ENCODE measurements at regions not wholly inside any gene's neighbourhood (a gene's known extent, or its start where the extent isn't known, plus 50 kb on each side); places are given as distances from the start of the nearest gene placed in this dataset.

DNA sequence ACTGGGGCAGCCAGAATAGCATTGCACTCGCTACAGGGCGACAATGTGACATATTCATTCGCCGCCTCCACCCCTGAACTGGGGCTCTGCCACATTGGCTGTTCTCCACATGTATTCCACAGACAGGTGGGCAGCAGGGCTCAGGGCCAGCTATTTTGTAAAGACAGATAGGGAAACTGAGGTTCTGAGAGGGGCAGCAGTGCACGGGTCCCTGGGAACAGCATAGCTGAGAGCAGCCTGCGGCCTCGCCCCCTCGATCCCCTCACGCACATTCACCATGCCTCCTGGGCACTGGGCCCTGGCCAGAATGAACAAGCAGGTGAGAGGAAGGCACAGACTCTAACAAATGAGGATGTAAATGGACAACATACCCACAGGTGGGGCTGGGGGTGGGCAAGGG is 75.0 kb upstream of the SPATA12 start:
- DNase-seq (ENCODE audit: low spot score in 2 of 2, unreplicated experiment in 2 of 2) = no peak
- TF ChIP-seq, protein P1, sequence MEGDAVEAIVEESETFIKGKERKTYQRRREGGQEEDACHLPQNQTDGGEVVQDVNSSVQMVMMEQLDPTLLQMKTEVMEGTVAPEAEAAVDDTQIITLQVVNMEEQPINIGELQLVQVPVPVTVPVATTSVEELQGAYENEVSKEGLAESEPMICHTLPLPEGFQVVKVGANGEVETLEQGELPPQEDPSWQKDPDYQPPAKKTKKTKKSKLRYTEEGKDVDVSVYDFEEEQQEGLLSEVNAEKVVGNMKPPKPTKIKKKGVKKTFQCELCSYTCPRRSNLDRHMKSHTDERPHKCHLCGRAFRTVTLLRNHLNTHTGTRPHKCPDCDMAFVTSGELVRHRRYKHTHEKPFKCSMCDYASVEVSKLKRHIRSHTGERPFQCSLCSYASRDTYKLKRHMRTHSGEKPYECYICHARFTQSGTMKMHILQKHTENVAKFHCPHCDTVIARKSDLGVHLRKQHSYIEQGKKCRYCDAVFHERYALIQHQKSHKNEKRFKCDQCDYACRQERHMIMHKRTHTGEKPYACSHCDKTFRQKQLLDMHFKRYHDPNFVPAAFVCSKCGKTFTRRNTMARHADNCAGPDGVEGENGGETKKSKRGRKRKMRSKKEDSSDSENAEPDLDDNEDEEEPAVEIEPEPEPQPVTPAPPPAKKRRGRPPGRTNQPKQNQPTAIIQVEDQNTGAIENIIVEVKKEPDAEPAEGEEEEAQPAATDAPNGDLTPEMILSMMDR (IDR thresholded peaks at IDR 0.05; ENCODE audit: unreplicated experiment) = no peak
- H3K27me3 Mint-ChIP-seq (ENCODE audit: low read depth) = peaks cover 8% of the 10 kb centered on the region
- no peak overlapping the region for H3K4me3 Mint-ChIP-seq
- H3K36me3 Mint-ChIP-seq = no peaks in the 10 kb centered on the region
- H3K27ac Mint-ChIP-seq = no peak overlapping the region
- no peaks in the 10 kb centered on the region for H3K9me3 Mint-ChIP-seq
- peaks cover 29% of the 10 kb centered on the region for H3K4me1 Mint-ChIP-seq

- H3K4me1 Mint-ChIP-seq = peaks cover 19% of the 10 kb centered on the region
- no peak overlapping the region for H3K27ac Mint-ChIP-seq
- H3K4me3 Mint-ChIP-seq = no peak overlapping the region
Measured at GRCh38 chr3:56983427-56983826, 77.0 kb upstream of the SPATA12 start.

DNA sequence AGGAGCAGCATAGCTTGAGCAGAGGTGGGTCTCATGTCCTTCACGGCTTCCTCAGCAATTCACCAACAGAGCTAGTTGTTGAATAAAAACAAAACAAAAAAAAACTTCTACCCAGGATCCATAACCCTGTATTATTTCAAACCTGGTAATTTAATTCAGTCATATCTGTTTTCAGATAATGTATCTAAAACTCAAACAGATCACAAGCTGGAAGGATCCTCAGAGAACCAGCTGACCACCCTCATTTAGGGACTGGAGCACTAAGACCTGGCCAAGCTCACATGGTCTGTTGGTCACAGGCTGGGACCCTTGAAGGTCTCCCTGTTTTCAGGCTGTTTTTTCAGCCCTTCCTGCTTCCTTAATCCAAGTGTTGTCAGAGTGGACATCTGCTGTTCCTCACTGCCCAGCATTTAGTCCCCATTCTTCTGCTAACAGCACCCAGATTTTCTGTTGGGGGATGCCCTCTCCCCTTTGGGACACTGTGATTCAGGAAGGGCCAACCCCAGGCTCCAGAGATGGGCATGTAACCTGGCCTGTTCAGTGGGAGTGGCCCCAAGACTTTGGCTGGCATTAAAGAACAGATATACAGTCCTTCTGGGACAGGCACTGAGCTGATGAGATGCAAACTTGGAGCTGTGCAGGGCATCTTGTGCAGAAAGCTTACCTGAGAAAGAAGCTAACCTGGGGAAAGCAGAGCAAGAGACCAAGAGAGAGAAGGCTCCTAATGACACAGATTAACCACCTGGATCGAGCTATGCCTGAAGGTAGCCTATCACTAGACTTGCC is 78.8 kb upstream of the SPATA12 start:
- no peaks in the 10 kb centered on the region for H3K9me3 Mint-ChIP-seq
- no peak overlapping the region for H3K27ac Mint-ChIP-seq
- no peak for DNase-seq (ENCODE audit: low spot score in 2 of 2, unreplicated experiment in 2 of 2)
- peaks cover 19% of the 10 kb centered on the region for H3K4me1 Mint-ChIP-seq
- TF ChIP-seq, protein P1 (IDR thresholded peaks at IDR 0.05; ENCODE audit: unreplicated experiment) = no peak
- no peaks in the 10 kb centered on the region for H3K36me3 Mint-ChIP-seq
- no peak overlapping the region for H3K4me3 Mint-ChIP-seq
- no peaks in the 10 kb centered on the region for H3K27me3 Mint-ChIP-seq (ENCODE audit: low read depth)

More at GRCh38 chr3:56983427-56983826, 77.0 kb upstream of the SPATA12 start:
- Mint-ChIP-seq H3K36me3 (no peaks in the 10 kb centered on the region), H3K27me3 (ENCODE audit: low read depth) (no peaks in the 10 kb centered on the region), H3K9me3 (no peaks in the 10 kb centered on the region)
- TF ChIP-seq, protein P1 (IDR thresholded peaks at IDR 0.05; ENCODE audit: unreplicated experiment) = no peak
- no peak for DNase-seq (ENCODE audit: low spot score in 2 of 2, unreplicated experiment in 2 of 2)

- Mint-ChIP-seq H3K9me3 (no peaks in the 10 kb centered on the region), H3K4me3 (no peak overlapping the region), H3K4me1 (peaks cover 19% of the 10 kb centered on the region), H3K27me3 (ENCODE audit: low read depth) (no peaks in the 10 kb centered on the region), H3K36me3 (no peaks in the 10 kb centered on the region), H3K27ac (peak overlapping the region; percentile 30)
- TF ChIP-seq, protein P1 (IDR thresholded peaks at IDR 0.05; ENCODE audit: unreplicated experiment) = no peak
- no peak for DNase-seq (ENCODE audit: low spot score in 2 of 2, unreplicated experiment in 2 of 2)
Measured at GRCh38 chr3:56980798-56981390, 79.6 kb upstream of the SPATA12 start.

- H3K27ac Mint-ChIP-seq = no peak overlapping the region
- TF ChIP-seq, protein P1 (IDR thresholded peaks at IDR 0.05; ENCODE audit: unreplicated experiment) = no peak
- H3K9me3 Mint-ChIP-seq = no peaks in the 10 kb centered on the region
- H3K36me3 Mint-ChIP-seq = no peaks in the 10 kb centered on the region
- no peak overlapping the region for H3K4me3 Mint-ChIP-seq
- no peaks in the 10 kb centered on the region for H3K27me3 Mint-ChIP-seq (ENCODE audit: low read depth)
- DNase-seq (ENCODE audit: low spot score in 2 of 2, unreplicated experiment in 2 of 2) = no peak
- H3K4me1 Mint-ChIP-seq = peaks cover 18% of the 10 kb centered on the region
Measured at GRCh38 chr3:56980243-56980642, 80.2 kb upstream of the SPATA12 start.
